ENCODE measurements at regions not wholly inside any gene's neighbourhood (a gene's known extent, or its start where the extent isn't known, plus 50 kb on each side); places are given as distances from the start of the nearest gene placed in this dataset.

DNA sequence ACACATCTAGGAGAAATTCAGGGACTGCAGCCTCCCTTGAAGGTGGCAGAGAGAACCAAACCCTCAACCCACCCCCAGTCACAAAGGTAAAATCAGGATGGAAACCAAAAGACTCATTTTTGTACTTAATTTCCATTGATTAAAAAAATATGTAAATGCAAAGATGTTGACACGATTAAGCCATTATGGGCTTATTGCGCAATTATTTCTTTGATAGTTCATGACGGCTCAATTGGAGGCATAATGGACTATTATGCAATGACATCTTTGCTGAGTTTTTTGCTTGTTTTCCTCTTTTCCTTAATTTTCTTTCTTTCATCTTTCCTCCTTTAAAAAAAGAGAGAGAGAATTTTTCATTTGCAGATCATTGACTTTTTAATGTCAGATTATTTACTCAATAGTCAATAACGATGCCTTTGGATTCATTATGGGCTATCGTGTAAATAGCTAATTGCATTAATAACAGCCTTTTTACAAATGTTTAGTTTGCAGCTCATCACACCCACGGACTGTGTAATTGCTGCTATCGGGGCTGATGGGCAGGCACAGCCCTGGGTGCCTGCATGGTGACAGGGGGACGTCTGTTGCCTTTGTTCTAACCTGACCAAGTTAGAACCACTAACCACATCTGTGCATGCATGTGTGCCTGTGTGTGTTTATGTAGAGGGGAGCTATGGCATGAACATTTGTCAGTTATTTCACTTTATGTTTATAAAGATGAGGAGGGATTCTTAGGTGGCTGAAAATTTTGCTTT is 482.4 kb upstream of the TSHZ3 start:
- BruUV-seq (replicated peaks): no TSS peak
- POLR2A ChIA-PET: no interaction called here
- no peak for DNase-seq (ENCODE audit: low spot score)

DNA sequence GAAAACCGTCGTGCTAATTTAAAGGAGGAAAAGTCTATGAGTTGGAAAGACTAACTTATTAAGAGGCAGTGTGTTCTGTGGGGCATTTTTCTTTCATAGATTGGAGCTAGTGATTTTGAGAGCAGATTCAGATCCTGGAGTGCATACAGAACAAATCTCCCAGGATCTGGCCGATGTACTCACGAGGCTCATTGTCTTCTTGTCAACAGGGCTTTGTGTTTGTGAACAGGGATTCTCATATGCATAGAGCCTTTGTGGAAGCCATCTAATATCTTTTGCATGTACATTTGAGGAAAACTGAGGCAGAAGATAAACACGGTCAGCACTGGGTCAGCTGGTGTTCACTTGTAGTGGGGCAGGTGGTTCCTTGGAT is 482.9 kb upstream of the TSHZ3 start:
- H3K27ac ChIP-seq (ENCODE audit: low read depth, low read length, poor library complexity, severe bottlenecking): no peak overlapping the region
- H4K20me1 ChIP-seq (ENCODE audit: insufficient read depth, low read length): no peaks in the 10 kb centered on the region
- DNase-seq (ENCODE audit: low spot score): no peak
- no peaks in the 10 kb centered on the region for H3K79me2 ChIP-seq (ENCODE audit: insufficient read depth, low read depth, low read length)
- H2AFZ ChIP-seq (ENCODE audit: low read length): no peak overlapping the region
- H3K9me2 ChIP-seq (ENCODE audit: insufficient read depth, low read length): no peaks in the 10 kb centered on the region
- H3K4me2 ChIP-seq (ENCODE audit: low read length): no peak overlapping the region
- intact Hi-C loops (cut with micrococcal nuclease; ENCODE audit: unreplicated experiment): no loop called here
- no peaks in the 10 kb centered on the region for H3K36me3 ChIP-seq (ENCODE audit: insufficient read depth, low read length)
- no peaks in the 10 kb centered on the region for H3K4me1 ChIP-seq (ENCODE audit: insufficient read depth, low read length, poor library complexity, severe bottlenecking)
- H3K9me3 ChIP-seq (ENCODE audit: low read length): no peaks in the 10 kb centered on the region
- ChIA-PET POLR2A (no interaction called here), CTCF (ENCODE audit: unreplicated experiment) (no interaction called here)
- no peak for TF ChIP-seq EZH2phosphoT487 (IDR thresholded peaks at IDR 0.05; ENCODE audit: borderline replicate concordance, low read depth, low read length)
- TF ChIP-seq, protein P1, sequence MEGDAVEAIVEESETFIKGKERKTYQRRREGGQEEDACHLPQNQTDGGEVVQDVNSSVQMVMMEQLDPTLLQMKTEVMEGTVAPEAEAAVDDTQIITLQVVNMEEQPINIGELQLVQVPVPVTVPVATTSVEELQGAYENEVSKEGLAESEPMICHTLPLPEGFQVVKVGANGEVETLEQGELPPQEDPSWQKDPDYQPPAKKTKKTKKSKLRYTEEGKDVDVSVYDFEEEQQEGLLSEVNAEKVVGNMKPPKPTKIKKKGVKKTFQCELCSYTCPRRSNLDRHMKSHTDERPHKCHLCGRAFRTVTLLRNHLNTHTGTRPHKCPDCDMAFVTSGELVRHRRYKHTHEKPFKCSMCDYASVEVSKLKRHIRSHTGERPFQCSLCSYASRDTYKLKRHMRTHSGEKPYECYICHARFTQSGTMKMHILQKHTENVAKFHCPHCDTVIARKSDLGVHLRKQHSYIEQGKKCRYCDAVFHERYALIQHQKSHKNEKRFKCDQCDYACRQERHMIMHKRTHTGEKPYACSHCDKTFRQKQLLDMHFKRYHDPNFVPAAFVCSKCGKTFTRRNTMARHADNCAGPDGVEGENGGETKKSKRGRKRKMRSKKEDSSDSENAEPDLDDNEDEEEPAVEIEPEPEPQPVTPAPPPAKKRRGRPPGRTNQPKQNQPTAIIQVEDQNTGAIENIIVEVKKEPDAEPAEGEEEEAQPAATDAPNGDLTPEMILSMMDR (conservative IDR thresholded peaks at IDR 0.05; ENCODE audit: low read length): no peak
- BruUV-seq (replicated peaks): no TSS peak
- H3K4me3 ChIP-seq (ENCODE audit: low read depth, low read length, poor library complexity, severe bottlenecking): no peak overlapping the region

More for the DNA sequence above, 482.4 kb upstream of the TSHZ3 start:
- Histone ChIP-seq H2AFZ (ENCODE audit: low read length) (no peak overlapping the region), H4K20me1 (ENCODE audit: insufficient read depth, low read length) (no peaks in the 10 kb centered on the region), H3K4me1 (ENCODE audit: insufficient read depth, low read length, poor library complexity, severe bottlenecking) (no peaks in the 10 kb centered on the region), H3K27ac (ENCODE audit: low read depth, low read length, poor library complexity, severe bottlenecking) (no peak overlapping the region), H3K4me3 (ENCODE audit: low read depth, low read length, poor library complexity, severe bottlenecking) (no peak overlapping the region), H3K9me3 (ENCODE audit: low read length) (no peaks in the 10 kb centered on the region), H3K36me3 (ENCODE audit: insufficient read depth, low read length) (no peaks in the 10 kb centered on the region), H3K4me2 (ENCODE audit: low read length) (no peak overlapping the region), H3K9me2 (ENCODE audit: insufficient read depth, low read length) (no peaks in the 10 kb centered on the region), H3K79me2 (ENCODE audit: insufficient read depth, low read depth, low read length) (no peaks in the 10 kb centered on the region)
- TF ChIP-seq, protein P1 (conservative IDR thresholded peaks at IDR 0.05; ENCODE audit: low read length): no peak
- no peak for TF ChIP-seq EZH2phosphoT487 (IDR thresholded peaks at IDR 0.05; ENCODE audit: borderline replicate concordance, low read depth, low read length)
- intact Hi-C loops (cut with micrococcal nuclease; ENCODE audit: unreplicated experiment): no loop called here
- CTCF ChIA-PET (ENCODE audit: unreplicated experiment): no interaction called here

DNA sequence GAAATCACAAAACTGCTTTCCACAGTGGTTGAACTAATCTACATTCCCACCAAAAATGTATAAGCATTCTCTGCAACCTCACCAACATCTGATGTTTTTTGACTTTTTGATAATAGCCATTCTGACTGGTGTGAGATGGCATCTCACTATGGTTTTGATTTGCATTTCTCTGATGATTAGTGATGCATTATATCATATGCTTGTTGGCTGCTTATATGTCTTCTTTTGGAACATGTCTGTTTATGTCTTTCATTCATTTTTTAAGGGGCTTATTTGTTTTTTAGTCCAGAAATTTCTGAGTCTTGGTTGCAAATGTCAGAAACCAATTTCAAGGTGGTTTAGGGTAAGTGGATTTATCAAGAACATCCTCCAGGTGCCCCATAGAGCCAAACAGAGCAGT is 484.8 kb upstream of the TSHZ3 start:
- no peaks in the 10 kb centered on the region for H3K9me3 ChIP-seq (ENCODE audit: low read length)
- no peaks in the 10 kb centered on the region for H3K36me3 ChIP-seq (ENCODE audit: insufficient read depth, low read length)
- POLR2A ChIA-PET: no interaction called here
- H3K4me1 ChIP-seq (ENCODE audit: insufficient read depth, low read length, poor library complexity, severe bottlenecking): no peaks in the 10 kb centered on the region
- H4K20me1 ChIP-seq (ENCODE audit: insufficient read depth, low read length): no peaks in the 10 kb centered on the region
- H3K4me2 ChIP-seq (ENCODE audit: low read length): no peak overlapping the region
- no peak overlapping the region for H2AFZ ChIP-seq (ENCODE audit: low read length)
- DNase-seq (ENCODE audit: low spot score): no peak
- H3K79me2 ChIP-seq (ENCODE audit: insufficient read depth, low read depth, low read length): no peaks in the 10 kb centered on the region
- intact Hi-C loops (cut with micrococcal nuclease; ENCODE audit: unreplicated experiment): no loop called here
- H3K9me2 ChIP-seq (ENCODE audit: insufficient read depth, low read length): no peaks in the 10 kb centered on the region
- no peak overlapping the region for H3K27ac ChIP-seq (ENCODE audit: low read depth, low read length, poor library complexity, severe bottlenecking)
- CTCF ChIA-PET (ENCODE audit: unreplicated experiment): no interaction called here
- no peak for TF ChIP-seq EZH2phosphoT487 (IDR thresholded peaks at IDR 0.05; ENCODE audit: borderline replicate concordance, low read depth, low read length)
- TF ChIP-seq, protein P1 (conservative IDR thresholded peaks at IDR 0.05; ENCODE audit: low read length): no peak
- no peak overlapping the region for H3K4me3 ChIP-seq (ENCODE audit: low read depth, low read length, poor library complexity, severe bottlenecking)
- BruUV-seq (replicated peaks): no TSS peak
